Peyer's patch (tissue), 4 donors: ENCODE measurements at regions not wholly inside any gene's neighbourhood (a gene's known extent, or its start where the extent isn't known, plus 50 kb on each side); places are given as distances from the start of the nearest gene placed in this dataset.
"Not testable (repeated sequence)": the region's sequence is repeated elsewhere in the genome, so short reads cannot be mapped to it uniquely, and the experiment has no call there.

Experiments
- DNase-seq, 3 donors: peaks; one replicate each; pipeline ENCODE4 v3.0.0-alpha.2; 2017 to 2019
- H3K27ac ChIP-seq, 4 donors: fragments of 200-600 bp; sonication (generic); one replicate each; pipeline ENCODE4 v1.5.1; 2016 to 2019
- H3K27me3 ChIP-seq, 2 donors: fragments of 200-600 bp; sonication (generic); one replicate each; pipeline ENCODE4 v1.5.1; 2019
- H3K36me3 ChIP-seq, 3 donors: fragments of 200-600 bp; sonication (generic); one replicate each; pipeline ENCODE4 v1.5.1; 2016 to 2019
- H3K4me1 ChIP-seq, 4 donors: fragments of 200-600 bp; sonication (generic); one replicate each; pipeline ENCODE4 v1.5.1; 2016 to 2019
- H3K4me3 ChIP-seq, 4 donors: fragments of 200-600 bp; sonication (generic); 1 replicate in 3 of 4; 2 replicates in 1 of 4; pipeline ENCODE4 v1.5.1; 2016 to 2019; ENCODE audit warnings: mild to moderate bottlenecking in 1 of 4
- H3K9me3 ChIP-seq, 4 donors: fragments of 200-600 bp; sonication (generic); one replicate each; pipeline ENCODE4 v1.5.1; 2016 to 2019; ENCODE audit warnings: mild to moderate bottlenecking in 1 of 4
- POLR2A ChIP-seq, 2 donors: fragments of 450-650 bp; IDR thresholded peaks; one replicate each; pipeline ENCODE4 v1.5.1; 2017; ENCODE audit warnings: antibody characterized with exemption in 2 of 2, mild to moderate bottlenecking in 2 of 2, moderate library complexity in 2 of 2
- TF ChIP-seq, protein P1 (sequence below), 6 experiments: fragments of 450-650 bp in 4 of 6; fragments of 200-600 bp in 2 of 6; sonication (generic) in 1 of 6; IDR thresholded peaks; one replicate each; pipeline ENCODE4 v1.5.1; 2017 to 2019; ENCODE audit warnings: antibody characterized with exemption in 6 of 6, mild to moderate bottlenecking in 3 of 6, moderate library complexity in 1 of 6

DNA sequence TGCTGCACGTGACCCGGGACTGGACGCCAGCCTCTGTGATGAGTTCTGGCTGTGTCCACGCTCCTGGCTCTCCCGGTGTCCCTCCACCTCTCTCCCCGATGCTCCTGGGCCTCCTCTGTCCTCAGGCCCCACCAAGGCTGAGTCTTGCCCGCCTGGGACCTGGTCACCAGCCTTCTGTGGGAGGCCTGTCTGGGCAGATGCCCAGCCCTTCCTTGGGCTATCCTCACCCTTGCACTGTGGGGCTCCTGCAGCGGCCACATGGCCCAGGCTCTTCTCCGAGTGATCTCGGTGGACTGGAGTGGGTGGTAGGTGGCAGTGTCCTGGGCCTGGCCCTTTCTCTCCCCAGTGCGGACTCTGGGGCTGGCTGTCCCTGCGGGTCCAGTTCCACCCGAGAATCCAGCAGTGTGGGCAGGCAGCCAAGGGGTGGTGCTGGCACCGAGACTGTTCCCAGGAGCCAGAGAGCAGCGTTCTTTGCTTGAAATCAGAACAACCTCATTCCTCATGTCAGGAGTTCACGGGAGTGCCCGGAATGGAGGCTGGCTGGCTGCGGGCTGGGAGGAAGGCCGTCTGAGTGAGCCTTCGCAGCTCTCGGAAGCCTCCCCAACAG, 94.6 kb downstream of the TMEM121 start:
- H3K27ac ChIP-seq, H3K27me3 ChIP-seq, H3K4me3 ChIP-seq, H3K9me3 ChIP-seq, DNase-seq, H3K4me1 ChIP-seq, H3K36me3 ChIP-seq: not testable (repeated sequence)

DNA sequence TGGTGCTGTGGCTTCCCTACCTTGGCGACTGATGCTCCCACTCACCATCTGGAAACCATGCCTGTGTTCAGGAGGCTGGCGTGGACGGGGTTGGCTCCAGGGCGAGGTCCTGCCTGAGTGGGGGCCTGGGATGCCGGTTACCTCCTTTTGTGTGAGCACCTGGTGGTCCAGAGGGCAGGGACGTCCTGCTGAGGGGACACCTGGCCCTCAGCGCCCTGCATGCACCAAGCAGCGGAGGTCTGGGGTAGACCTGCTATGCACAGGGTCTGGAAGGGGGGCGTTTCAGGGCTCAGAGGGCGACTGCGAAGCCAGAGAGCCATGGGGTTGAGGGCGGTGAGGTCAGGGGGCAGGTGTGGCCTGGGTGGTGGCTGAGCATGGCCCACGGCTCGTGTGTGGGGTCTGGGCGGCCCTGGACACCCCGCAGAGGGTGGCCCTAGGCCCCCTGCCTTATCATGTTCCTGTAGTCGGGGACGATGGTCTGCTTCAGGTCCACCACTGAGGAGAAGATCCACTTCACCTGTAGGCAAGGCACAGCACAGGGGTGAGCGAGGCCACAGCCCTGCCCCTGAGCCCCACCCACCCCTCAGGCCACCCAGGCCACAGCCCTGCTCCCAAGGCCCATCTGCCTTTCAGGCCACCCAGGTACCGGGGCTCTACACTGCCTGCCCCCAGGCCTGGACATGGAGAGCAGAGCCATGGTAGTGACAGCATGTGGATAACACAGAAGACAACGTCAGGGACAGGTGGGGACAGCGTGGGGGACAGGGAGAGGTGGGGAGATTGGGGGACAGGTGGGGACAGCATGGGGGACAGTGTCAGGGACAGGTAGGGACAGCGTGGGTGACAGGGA, 95.3 kb downstream of the TMEM121 start:
- peak overlapping the region in 1 of 4 donors; percentile 48 for H3K27ac ChIP-seq
- H3K9me3 ChIP-seq, H3K4me1 ChIP-seq, H3K4me3 ChIP-seq, H3K36me3 ChIP-seq, H3K27me3 ChIP-seq: not testable (repeated sequence)
- peak in 1 of 3 donors; percentile 48 for DNase-seq

DNA sequence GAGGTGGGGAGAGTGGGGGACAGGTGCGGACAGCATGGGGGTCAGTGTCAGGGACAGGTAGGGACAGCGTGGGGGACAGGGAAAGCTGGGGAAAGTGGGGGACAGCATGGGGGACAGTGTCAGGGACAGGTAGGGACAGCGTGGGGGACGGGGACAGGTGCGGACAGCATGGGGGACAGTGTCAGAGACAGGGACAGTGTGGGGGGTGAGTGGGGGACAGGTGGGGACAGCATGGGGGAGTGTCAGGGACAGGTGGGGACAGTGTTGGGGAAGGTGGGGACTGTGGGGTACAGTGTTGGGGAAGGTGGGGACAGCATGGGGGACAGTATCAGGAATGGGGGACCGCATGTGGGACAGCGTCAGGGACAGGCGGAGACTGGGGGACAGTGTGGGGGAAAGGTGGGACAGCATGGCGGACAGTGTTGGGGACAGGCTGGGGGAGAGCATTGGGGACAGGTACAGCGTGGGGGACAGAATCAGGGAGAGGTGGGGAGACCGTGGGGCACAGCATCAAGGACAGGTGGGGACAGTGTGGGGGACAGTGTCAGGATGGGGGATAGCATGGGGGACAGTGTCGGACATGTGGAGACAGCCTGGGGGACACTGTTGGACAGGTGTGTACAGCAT, 96.1 kb downstream of the TMEM121 start:
- peak in 1 of 3 donors; percentile 43 for DNase-seq
- no peak overlapping the region for H3K4me3 ChIP-seq
- no peaks in the 10 kb centered on the region for H3K9me3 ChIP-seq
- no peaks in the 10 kb centered on the region for H3K4me1 ChIP-seq
- H3K36me3 ChIP-seq = no peaks in the 10 kb centered on the region
- H3K27me3 ChIP-seq = no peaks in the 10 kb centered on the region
- no peak for TF ChIP-seq POLR2A (IDR thresholded peaks at IDR 0.05)
- TF ChIP-seq, protein P1, sequence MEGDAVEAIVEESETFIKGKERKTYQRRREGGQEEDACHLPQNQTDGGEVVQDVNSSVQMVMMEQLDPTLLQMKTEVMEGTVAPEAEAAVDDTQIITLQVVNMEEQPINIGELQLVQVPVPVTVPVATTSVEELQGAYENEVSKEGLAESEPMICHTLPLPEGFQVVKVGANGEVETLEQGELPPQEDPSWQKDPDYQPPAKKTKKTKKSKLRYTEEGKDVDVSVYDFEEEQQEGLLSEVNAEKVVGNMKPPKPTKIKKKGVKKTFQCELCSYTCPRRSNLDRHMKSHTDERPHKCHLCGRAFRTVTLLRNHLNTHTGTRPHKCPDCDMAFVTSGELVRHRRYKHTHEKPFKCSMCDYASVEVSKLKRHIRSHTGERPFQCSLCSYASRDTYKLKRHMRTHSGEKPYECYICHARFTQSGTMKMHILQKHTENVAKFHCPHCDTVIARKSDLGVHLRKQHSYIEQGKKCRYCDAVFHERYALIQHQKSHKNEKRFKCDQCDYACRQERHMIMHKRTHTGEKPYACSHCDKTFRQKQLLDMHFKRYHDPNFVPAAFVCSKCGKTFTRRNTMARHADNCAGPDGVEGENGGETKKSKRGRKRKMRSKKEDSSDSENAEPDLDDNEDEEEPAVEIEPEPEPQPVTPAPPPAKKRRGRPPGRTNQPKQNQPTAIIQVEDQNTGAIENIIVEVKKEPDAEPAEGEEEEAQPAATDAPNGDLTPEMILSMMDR (IDR thresholded peaks at IDR 0.05) = no peak
- no peak overlapping the region for H3K27ac ChIP-seq

DNA sequence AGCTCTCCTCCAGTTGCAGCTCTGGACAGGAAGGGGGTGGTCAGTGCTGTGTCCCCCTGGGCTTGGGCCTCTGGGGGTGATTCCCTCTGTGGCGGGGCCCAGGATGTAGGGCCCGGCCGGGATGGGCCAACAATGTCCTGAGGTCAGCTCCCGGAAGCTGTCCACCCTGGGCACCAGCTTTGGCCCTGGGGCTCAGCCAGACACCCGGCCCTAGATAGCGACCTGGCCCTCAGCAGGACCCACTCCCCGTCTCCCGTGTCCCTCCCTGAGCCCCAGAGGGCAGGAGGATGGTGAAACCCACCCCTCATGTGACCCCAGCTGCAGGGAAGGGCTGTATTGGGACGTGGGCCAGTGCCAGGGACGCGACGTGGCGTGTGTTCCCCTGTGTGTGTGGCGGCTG, 96.8 kb downstream of the TMEM121 start:
- peak in 2 of 3 donors; percentile 41 to 47 for DNase-seq
- H3K4me1 ChIP-seq, H3K4me3 ChIP-seq, H3K27me3 ChIP-seq, H3K36me3 ChIP-seq, H3K9me3 ChIP-seq, H3K27ac ChIP-seq: not testable (repeated sequence)

DNA sequence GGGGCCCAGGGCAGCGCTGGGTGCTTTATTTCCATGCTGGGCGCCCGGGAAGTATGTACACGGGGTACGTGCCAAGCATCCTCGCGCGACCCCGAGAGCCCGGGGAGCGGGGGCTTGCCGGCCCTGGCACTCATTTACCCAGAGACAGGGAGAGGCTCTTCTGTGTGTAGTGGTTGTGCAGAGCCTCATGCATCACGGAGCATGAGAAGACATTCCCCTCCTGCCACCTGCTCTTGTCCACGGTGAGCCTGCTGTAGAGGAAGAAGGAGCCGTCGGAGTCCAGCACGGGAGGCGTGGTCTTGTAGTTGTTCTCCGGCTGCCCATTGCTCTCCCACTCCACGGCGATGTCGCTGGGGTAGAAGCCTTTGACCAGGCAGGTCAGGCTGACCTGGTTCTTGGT, 98.0 kb downstream of the TMEM121 start:
- H3K36me3 ChIP-seq, H3K9me3 ChIP-seq, H3K4me3 ChIP-seq, H3K27ac ChIP-seq, H3K4me1 ChIP-seq, H3K27me3 ChIP-seq: not testable (repeated sequence)
- DNase-seq = peak in 1 of 3 donors; percentile 46

DNA sequence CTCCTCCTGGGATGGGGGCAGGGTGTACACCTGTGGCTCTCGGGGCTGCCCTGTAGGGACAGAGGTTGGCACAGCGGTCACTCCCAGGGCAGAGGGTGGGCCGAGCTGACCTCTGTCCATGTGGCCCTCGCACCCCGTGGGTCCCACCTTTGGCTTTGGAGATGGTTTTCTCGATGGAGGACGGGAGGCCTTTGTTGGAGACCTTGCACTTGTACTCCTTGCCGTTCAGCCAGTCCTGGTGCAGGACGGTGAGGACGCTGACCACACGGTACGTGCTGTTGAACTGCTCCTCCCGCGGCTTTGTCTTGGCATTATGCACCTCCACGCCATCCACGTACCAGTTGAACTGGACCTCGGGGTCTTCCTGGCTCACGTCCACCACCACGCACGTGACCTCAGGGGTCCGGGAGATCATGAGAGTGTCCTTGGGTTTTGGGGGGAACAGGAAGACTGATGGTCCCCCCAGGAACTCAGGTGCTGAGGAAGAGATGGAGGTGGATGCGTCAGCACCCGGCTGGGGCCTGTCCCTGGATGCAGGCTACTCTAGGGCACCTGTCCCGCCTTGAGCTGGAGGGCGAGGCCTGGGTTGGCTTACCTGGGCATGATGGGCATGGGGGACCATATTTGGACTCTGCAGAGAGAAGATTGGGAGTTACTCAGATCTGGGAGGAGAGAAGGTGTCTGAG, 98.5 kb downstream of the TMEM121 start:
- H3K27me3 ChIP-seq, H3K4me1 ChIP-seq, H3K27ac ChIP-seq, H3K36me3 ChIP-seq, H3K4me3 ChIP-seq, H3K9me3 ChIP-seq: not testable (repeated sequence)
- DNase-seq = peak in 1 of 3 donors; percentile 45

DNA sequence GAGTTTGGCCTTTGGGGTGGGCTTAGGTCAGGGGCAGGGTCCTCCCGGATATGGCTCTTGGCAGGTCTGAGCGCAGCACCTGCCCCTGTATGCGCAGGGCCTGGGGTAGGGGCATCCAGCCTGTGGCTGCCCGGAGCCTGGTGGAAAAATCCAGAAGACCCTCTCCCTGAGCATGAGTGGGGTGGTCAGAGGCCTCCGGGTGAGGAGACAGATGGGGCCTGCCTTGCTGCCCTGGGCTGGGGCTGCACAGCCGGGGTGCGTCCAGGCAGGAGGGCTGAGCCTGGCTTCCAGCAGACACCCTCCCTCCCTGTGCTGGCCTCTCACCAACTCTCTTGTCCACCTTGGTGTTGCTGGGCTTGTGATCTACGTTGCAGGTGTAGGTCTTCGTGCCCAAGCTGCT, 99.1 kb downstream of the TMEM121 start:
- DNase-seq = peak in 1 of 3 donors; percentile 39
- H3K36me3 ChIP-seq, H3K9me3 ChIP-seq, H3K27me3 ChIP-seq, H3K4me3 ChIP-seq, H3K4me1 ChIP-seq, H3K27ac ChIP-seq: not testable (repeated sequence)

DNA sequence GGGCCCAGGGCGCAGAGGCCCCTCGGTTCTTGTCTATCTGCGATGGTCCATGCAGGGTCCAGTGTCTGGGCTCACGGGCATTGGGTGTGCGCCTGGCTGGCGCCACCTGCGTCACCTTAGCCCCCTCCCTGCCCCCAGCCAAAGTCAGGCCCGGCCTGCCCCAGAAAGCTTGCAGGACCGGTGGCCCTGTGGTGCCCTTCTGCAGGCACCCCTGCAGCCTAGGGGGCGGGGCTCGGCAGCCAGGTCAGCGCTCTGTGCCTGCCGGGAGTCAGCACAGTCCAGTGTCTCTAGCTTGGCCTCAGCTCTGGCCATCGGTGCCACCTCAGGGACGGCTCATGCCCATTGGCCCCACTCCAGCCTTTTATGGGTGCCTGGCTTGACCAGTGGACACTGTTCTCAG, 99.7 kb downstream of the TMEM121 start:
- not testable (repeated sequence) for H3K4me3 ChIP-seq, H3K9me3 ChIP-seq, H3K4me1 ChIP-seq, H3K36me3 ChIP-seq, H3K27ac ChIP-seq, DNase-seq, H3K27me3 ChIP-seq

DNA sequence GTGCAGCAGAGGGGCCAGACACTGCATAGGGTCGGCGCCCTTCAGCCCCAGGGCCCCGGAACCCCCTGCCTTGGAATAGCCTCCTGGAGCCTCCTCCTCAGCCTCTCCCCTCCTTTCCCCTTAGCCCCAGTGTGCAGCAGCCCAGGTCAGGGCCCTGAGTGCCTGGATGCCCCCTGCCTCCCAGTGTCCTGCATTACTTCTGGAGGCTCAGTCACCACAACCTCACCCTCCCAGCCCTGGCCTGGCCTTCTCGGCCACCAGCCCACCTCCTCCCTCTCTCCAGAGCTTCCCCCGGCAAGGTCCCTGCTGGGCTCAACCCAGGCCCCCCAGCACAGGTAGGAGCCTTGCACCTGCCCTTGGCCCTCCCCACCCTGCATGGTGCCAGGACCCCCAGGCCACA, 100.3 kb downstream of the TMEM121 start:
- not testable (repeated sequence) for H3K4me3 ChIP-seq, H3K27ac ChIP-seq, H3K4me1 ChIP-seq, H3K9me3 ChIP-seq, DNase-seq, H3K27me3 ChIP-seq, H3K36me3 ChIP-seq

DNA sequence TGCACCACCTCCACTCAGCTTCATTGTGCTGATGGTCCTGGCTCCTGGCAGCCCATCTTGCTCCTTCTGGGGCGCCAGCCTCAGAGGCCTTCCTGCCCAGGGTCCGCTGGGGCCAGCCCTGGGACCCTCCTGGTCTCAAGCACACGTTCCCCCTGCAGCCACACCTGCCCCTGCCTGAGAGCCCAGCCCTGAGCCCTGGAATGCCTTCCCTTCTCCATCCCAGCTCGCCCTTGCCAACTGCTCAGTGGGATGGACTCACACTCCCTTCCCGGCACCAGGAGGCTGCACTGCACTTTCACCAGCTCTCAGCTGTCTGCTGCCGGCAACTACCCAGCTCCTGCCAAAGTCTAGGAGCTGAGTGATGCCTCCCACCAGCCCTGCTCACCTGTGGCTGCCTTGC, 100.9 kb downstream of the TMEM121 start:
- H3K4me1 ChIP-seq, H3K27me3 ChIP-seq, H3K4me3 ChIP-seq, H3K27ac ChIP-seq, DNase-seq, H3K9me3 ChIP-seq, H3K36me3 ChIP-seq: not testable (repeated sequence)
